HUES64 (cell line): ENCODE measurements at regions not wholly inside any gene's neighbourhood (a gene's known extent, or its start where the extent isn't known, plus 50 kb on each side); places are given as distances from the start of the nearest gene placed in this dataset.
"Not testable (repeated sequence)": the region's sequence is repeated elsewhere in the genome, so short reads cannot be mapped to it uniquely, and the experiment has no call there.

Experiments used
- H3K27ac ChIP-seq: 2 replicates; pipeline ENCODE4 v1.7.0; 2013; ENCODE audit warnings: low read depth, low read length, inconsistent platforms
- H3K27me3 ChIP-seq: 2 replicates; pipeline ENCODE4 v1.6.1; 2013; ENCODE audit warnings: mild to moderate bottlenecking, low read length; ENCODE audit not compliant: insufficient read depth
- H3K36me3 ChIP-seq: 2 replicates; pipeline ENCODE4 v1.6.1; 2013; ENCODE audit warnings: mild to moderate bottlenecking, low read length; ENCODE audit not compliant: insufficient read depth
- H3K4me1 ChIP-seq: 2 replicates; pipeline ENCODE4 v1.6.1; 2013; ENCODE audit warnings: mild to moderate bottlenecking, low read length, moderate library complexity; ENCODE audit not compliant: insufficient read depth
- H3K4me3 ChIP-seq: 2 replicates; pipeline ENCODE4 v1.5.1; 2013; ENCODE audit warnings: mild to moderate bottlenecking, low read length, moderate library complexity
- H3K9ac ChIP-seq: 2 replicates; pipeline ENCODE4 v1.6.1; 2013; ENCODE audit warnings: mild to moderate bottlenecking, low read depth, low read length
- H3K9me3 ChIP-seq: 2 replicates; pipeline ENCODE4 v1.6.1; 2013; ENCODE audit warnings: low read depth, low read length; ENCODE audit not compliant: insufficient read depth
- WGBS: fragments of 150-250, 120-280 bp; methylation state at CpG from one replicate; pipeline ENCODE4 v1.1.7; 2013; ENCODE audit warnings: missing lambda C conversion rate; 5-methylcytosine and 5-hydroxymethylcytosine counted together

DNA sequence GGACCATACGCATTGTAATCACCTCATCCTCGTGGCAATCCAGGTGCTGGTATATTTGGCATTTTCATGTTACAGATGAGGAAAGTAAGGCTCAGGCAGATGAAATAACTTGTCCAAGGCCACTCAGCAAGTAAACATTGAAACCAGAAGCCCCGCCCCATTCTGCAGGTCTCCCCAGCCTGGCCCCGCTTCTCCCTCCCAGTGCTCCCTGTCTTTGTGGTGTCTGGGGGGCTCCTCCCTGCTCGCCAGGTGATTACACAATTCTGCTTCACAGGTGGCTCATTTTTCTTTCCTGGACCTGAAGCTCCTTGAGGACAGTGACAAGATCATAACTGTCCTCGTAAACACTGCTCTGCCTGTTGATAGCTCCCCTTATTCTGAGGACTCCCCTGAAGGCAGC is 531.5 kb upstream of the B3GAT1 start:
- no peaks in the 10 kb centered on the region for H3K27me3 ChIP-seq
- H3K4me3 ChIP-seq: no peak overlapping the region
- WGBS: 94% methylated on average over 6 of the region's 6 CpGs
- H3K9me3 ChIP-seq: no peaks in the 10 kb centered on the region
- H3K36me3 ChIP-seq: no peaks in the 10 kb centered on the region
- H3K4me1 ChIP-seq: peaks cover 30% of the 10 kb centered on the region
- H3K27ac ChIP-seq: no peak overlapping the region
- H3K9ac ChIP-seq: no peak overlapping the region

DNA sequence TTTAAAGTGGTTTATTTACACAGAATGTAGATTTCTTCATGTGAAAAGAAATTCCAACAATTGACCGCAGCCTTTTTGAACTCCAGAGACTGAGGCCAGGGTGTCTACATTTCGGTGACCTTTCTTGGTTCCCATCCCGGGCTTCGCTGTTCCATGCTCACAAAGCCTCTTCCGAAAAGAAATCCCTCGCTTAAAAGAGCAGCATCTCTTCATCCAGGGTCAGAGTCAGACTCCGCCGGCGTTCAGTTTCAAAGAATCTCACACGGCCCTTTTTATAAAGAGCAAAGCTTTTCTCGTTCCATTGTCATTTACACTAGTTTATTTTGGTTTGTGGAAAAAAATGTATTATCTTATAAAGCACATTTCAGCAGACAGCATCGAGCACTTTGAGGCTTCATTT is 530.6 kb upstream of the B3GAT1 start:
- H3K27me3 ChIP-seq: no peaks in the 10 kb centered on the region
- 77% methylated on average over 11 of the region's 12 CpGs for WGBS
- no peaks in the 10 kb centered on the region for H3K9me3 ChIP-seq
- no peak overlapping the region for H3K27ac ChIP-seq
- H3K4me3 ChIP-seq: no peak overlapping the region
- H3K4me1 ChIP-seq: peaks cover 35% of the 10 kb centered on the region
- H3K9ac ChIP-seq: no peak overlapping the region
- H3K36me3 ChIP-seq: no peaks in the 10 kb centered on the region

DNA sequence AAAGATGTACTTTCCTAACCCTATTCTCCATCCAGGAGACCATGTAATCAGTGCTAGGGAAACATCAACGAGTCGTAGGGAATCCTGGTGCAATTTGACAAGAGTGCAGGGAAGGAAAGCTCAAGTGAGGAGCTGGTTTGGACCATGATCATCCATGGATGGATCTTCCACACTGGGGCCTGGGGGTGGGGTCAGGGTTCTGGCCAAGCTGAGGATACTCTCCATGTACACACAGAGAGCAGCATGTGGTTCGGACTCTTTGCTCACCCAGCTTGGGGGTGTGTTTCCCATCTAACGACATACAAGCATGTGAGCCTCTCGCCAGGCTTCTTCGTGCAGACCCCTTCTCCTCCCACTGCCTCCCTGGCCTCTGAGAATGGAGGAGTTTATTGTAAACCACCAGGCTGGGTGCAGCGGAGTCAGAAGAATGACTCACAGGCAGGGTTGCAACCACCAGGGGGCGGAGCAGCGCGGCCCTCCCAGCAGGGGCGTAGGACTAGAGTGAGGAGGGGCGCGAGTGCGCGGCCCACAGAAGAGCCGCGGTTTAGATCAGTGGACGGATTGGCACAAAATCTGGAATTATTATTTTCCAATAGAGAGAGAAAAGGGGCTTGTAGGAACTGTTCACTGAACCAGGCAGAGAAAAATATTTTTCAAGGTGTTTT is 530.0 kb upstream of the B3GAT1 start:
- not testable (repeated sequence) for H3K27ac ChIP-seq, H3K36me3 ChIP-seq, H3K9ac ChIP-seq, H3K4me3 ChIP-seq, H3K9me3 ChIP-seq, H3K27me3 ChIP-seq
- 35% methylated on average over 18 of the region's 18 CpGs for WGBS
- peaks cover 35% of the 10 kb centered on the region for H3K4me1 ChIP-seq

DNA sequence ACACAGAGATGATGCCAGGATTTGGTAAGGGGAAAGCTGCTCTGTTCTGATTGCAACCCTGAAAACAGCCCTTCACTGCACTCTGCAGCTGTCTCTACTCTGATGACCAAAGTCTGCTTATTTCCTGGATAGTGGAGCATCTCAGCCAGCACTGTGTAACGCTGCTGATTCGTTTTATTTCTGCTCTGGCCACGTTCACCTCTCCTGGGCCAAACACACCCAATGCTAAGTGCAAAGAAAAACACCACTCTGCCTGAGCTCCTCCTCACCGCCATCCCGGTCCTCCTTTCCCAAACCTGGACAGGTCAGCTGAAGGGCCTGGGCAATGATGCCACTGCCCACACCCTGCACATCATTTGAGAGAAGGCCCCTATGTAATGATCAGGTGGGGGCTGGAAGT is 529.3 kb upstream of the B3GAT1 start:
- H3K27ac ChIP-seq: no peak overlapping the region

DNA sequence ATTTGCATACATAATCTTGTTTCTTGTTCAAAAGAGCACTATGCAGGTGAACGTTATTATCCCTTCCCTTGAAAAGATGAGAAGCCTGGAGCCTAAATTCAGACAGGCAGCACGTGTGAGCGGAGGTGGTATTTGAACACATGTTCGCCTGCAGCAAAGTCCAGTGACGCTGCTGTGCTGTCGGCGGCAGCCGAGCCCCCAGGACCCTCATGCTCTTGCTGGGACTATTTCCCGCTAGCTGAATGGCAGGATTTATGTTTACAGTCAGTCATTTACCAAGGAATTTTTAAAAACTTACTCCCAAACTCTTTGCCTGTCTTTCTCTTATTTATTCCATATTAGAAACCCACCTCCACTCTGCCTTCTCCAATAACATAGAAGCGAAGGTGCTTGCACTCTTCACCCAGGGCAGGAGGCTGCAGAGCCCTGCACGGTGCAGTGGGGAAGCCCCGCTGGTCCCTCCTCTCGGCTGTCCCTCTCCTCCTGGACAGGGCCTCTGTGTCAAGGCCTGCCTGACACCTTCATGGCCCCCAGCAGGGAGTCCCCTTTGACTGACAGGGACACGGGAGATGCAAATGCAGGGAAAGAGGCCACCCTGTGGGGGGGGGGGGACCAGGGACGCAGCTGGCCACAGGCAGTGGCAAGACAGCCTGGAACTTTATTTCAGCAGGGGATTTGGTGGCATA is 528.5 kb upstream of the B3GAT1 start:
- Histone ChIP-seq H3K27me3 (no peaks in the 10 kb centered on the region), H3K9ac (no peak overlapping the region), H3K4me1 (peaks cover 35% of the 10 kb centered on the region), H3K9me3 (no peaks in the 10 kb centered on the region), H3K36me3 (no peaks in the 10 kb centered on the region), H3K27ac (no peak overlapping the region), H3K4me3 (no peak overlapping the region)
- WGBS: 72% methylated on average over 15 of the region's 15 CpGs

More for the DNA sequence above, 529.3 kb upstream of the B3GAT1 start:
- H3K9ac ChIP-seq: no peak overlapping the region
- no peaks in the 10 kb centered on the region for H3K27me3 ChIP-seq
- peaks cover 35% of the 10 kb centered on the region for H3K4me1 ChIP-seq
- WGBS: 92% methylated on average over 5 of the region's 5 CpGs
- no peak overlapping the region for H3K4me3 ChIP-seq
- no peaks in the 10 kb centered on the region for H3K36me3 ChIP-seq
- H3K9me3 ChIP-seq: no peaks in the 10 kb centered on the region

DNA sequence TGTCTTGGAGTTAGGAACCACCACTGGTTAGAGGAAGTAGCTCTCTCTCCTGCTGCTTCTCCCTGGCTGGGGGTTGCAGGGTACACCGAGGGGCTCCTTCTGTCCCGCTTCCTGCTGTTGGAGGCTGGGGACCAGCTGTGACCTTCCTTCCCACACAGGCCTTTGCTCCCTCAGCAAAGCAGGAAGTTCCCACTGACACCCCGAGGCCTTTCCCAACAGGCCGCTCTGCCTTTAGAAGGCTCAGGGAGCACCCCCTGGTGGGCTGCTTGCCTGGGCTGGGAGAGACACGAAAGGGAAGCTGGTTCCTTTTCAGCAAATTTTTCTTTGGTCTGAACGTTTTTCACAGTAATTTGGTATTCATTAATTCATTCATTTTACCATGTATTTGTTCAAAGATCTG is 527.9 kb upstream of the B3GAT1 start:
- Histone ChIP-seq H3K9ac (no peak overlapping the region), H3K27me3 (no peaks in the 10 kb centered on the region), H3K4me1 (peaks cover 35% of the 10 kb centered on the region), H3K27ac (no peak overlapping the region), H3K4me3 (no peak overlapping the region), H3K9me3 (no peaks in the 10 kb centered on the region), H3K36me3 (no peaks in the 10 kb centered on the region)
- 50% methylated on average over 5 of the region's 6 CpGs for WGBS

DNA sequence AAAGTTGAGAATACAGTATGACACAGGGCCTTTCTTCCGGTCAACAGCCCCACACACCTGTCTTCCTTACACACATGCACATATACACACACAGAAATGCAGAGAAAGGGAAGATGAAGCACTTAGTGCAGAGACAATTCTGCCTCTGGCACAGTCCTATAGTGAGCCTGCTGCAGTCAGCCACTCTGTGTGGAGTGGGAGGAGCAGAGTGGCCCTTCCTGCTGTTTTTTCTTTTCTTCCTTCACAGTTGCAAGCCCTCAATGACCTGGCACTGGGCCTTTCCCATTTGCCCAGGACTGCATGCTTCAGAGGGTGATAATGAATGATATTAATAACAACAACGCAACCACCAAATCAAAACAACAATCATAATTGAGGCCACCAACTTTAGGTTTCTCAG is 527.0 kb upstream of the B3GAT1 start:
- no peaks in the 10 kb centered on the region for H3K36me3 ChIP-seq
- H3K27me3 ChIP-seq: no peaks in the 10 kb centered on the region
- peaks cover 35% of the 10 kb centered on the region for H3K4me1 ChIP-seq
- WGBS: no CpG with 5 or more reads among the region's 2 CpGs
- H3K9me3 ChIP-seq: no peaks in the 10 kb centered on the region
- no peak overlapping the region for H3K4me3 ChIP-seq
- no peak overlapping the region for H3K27ac ChIP-seq
- H3K9ac ChIP-seq: no peak overlapping the region

DNA sequence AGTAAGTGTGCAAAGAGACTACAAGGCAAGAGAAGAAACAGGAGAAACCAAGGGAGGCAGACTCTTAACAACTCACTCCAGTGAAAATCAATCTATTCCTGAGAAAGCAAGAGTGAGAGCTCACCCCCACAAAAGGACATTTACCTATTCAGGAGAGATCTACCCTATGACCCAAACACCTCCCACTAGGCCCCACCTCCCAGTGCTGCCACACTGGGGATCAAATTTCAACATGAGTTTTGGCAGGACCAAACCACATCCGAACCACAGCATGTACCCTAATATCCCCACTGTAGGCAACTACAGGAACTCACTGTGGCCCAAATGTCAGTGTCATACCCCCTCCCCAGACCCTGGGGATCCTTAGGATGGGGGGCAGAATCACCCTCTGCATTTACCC is 526.2 kb upstream of the B3GAT1 start:
- Histone ChIP-seq H3K4me3 (no peak overlapping the region), H3K4me1 (peaks cover 33% of the 10 kb centered on the region), H3K27ac (no peak overlapping the region), H3K9me3 (no peaks in the 10 kb centered on the region), H3K27me3 (no peaks in the 10 kb centered on the region), H3K36me3 (no peaks in the 10 kb centered on the region), H3K9ac (no peak overlapping the region)
- WGBS: no CpG with 5 or more reads among the region's 1 CpG

DNA sequence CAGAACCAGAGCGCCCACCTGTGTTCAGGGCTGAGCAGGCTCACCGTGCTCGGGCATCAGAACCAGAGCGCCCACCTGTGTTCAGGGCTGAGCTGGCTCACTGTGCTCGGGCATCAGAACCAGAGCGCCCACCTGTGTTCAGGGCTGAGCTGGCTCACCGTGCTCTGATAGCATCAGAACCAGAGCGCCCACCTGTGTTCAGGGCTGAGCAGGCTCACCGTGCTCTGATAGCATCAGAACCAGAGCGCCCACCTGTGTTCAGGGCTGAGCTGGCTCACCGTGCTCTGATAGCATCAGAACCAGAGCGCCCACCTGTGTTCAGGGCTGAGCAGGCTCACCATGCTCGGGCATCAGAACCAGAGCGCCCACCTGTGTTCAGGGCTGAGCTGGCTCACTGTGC is 525.2 kb upstream of the B3GAT1 start:
- 96% methylated on average over 14 of the region's 14 CpGs for WGBS
- H3K27ac ChIP-seq, H3K9ac ChIP-seq, H3K9me3 ChIP-seq, H3K4me3 ChIP-seq, H3K36me3 ChIP-seq, H3K27me3 ChIP-seq: not testable (repeated sequence)
- peaks cover 28% of the 10 kb centered on the region for H3K4me1 ChIP-seq

DNA sequence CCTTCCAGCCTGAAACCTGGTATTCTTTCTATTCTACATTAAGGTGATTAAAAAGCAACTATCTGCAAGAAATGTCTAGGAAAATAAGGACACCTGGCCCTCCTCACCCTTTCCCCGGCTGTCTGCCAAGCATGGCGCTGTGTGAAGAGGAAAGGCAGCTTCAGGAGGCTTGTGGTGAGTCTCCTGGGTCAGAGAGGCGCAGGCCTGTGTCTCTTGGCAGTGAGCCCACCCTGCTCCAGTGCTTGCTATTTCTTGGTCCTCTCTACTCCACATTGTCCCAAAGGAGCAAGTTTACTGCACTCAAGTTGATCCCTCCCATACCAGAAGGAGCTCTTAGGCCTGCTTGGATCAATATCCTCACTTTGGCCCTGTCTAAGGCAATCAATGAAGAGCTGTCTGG is 520.7 kb upstream of the B3GAT1 start:
- H3K27ac ChIP-seq: no peak overlapping the region
- no peak overlapping the region for H3K9ac ChIP-seq
- 93% methylated on average over 3 of the region's 3 CpGs for WGBS
- H3K4me3 ChIP-seq: no peak overlapping the region
- H3K4me1 ChIP-seq: no peaks in the 10 kb centered on the region
- H3K9me3 ChIP-seq: no peaks in the 10 kb centered on the region
- no peaks in the 10 kb centered on the region for H3K27me3 ChIP-seq
- H3K36me3 ChIP-seq: no peaks in the 10 kb centered on the region

DNA sequence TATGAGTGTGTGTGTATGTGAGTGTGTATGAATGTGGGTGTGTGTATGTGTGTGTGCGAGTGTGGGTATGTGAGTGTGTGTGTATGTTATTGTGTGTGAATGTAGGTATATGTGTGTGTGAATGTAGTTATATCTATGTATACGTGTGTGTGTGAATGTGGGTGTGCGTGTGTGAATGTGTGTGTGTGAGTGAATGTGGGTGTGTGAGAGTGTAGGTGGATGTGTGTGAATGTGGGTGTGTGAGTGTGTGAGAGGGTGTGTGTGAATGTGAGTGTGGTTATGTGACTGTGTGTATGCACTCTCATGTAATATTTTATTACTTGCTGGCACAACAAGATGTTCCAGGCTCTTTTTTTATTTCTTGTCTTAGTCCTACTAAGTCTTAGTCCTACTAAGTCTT is 513.4 kb upstream of the B3GAT1 start:
- Histone ChIP-seq H3K27me3 (no peaks in the 10 kb centered on the region), H3K9ac (no peak overlapping the region), H3K4me3 (no peak overlapping the region), H3K27ac (no peak overlapping the region), H3K9me3 (no peaks in the 10 kb centered on the region), H3K36me3 (no peaks in the 10 kb centered on the region), H3K4me1 (no peaks in the 10 kb centered on the region)
- 95% methylated on average over 3 of the region's 3 CpGs for WGBS

DNA sequence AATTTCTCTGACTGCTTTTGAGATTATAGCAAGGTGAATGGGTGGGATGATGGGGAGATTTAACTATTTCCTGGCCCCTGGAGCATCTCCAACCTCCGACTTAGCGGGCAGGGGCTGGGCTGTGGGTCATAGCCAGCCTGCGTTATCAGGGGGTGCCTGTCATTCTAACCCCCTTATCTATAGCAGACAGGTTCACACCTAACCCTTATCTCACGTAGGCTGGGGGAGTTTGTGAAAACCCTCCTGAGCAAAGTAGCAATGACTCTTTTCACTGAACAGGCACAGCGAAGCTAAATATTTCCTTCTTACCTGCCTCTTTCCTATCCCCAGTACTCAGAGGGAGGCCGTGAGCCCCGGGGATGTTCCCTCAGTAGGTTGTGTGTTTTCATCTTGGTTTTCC is 511.4 kb upstream of the B3GAT1 start:
- H3K9ac ChIP-seq: no peak overlapping the region
- no peak overlapping the region for H3K4me3 ChIP-seq
- 88% methylated on average over 7 of the region's 7 CpGs for WGBS
- H3K27ac ChIP-seq: no peak overlapping the region
- no peaks in the 10 kb centered on the region for H3K4me1 ChIP-seq
- no peaks in the 10 kb centered on the region for H3K9me3 ChIP-seq
- H3K36me3 ChIP-seq: no peaks in the 10 kb centered on the region
- no peaks in the 10 kb centered on the region for H3K27me3 ChIP-seq
